HEK293 (cell line): ENCODE measurements at regions not wholly inside any gene's neighbourhood (a gene's known extent, or its start where the extent isn't known, plus 50 kb on each side); places are given as distances from the start of the nearest gene placed in this dataset.

Experiments
- BCL11A ChIP-seq: fragments of 450-650 bp; formaldehyde crosslinking; IDR thresholded peaks from 2 replicates; pipeline ENCODE4 v1.5.1; 2016; ENCODE audit warnings: low read depth, missing biosample characterization, missing genetic modification characterization
- SCRT2 ChIP-seq: fragments of 450-650 bp; formaldehyde crosslinking; IDR thresholded peaks from 2 replicates; pipeline ENCODE4 v1.5.1; 2016; ENCODE audit warnings: missing biosample characterization, missing genetic modification characterization
- ZBTB7A ChIP-seq: fragments of 450-650 bp; formaldehyde crosslinking; IDR thresholded peaks from 2 replicates; pipeline ENCODE4 v1.5.1; 2016; ENCODE audit warnings: low read depth, missing biosample characterization, missing genetic modification characterization
- ZNF132 ChIP-seq: fragments of 450-650 bp; formaldehyde crosslinking; IDR thresholded peaks from 2 replicates; pipeline ENCODE4 v1.5.1; 2017; ENCODE audit warnings: missing biosample characterization, missing genetic modification characterization, borderline replicate concordance
- ZNF175 ChIP-seq: fragments of 450-650 bp; formaldehyde crosslinking; IDR thresholded peaks from 2 replicates; pipeline ENCODE4 v1.5.1; 2016; ENCODE audit warnings: missing biosample characterization, missing genetic modification characterization
- ZNF416 ChIP-seq: fragments of 450-650 bp; formaldehyde crosslinking; IDR thresholded peaks from 2 replicates; pipeline ENCODE4 v1.5.1; 2016; ENCODE audit warnings: missing biosample characterization, missing genetic modification characterization
- ZNF747 ChIP-seq: fragments of 450-650 bp; formaldehyde crosslinking; IDR thresholded peaks from 2 replicates; pipeline ENCODE4 v1.5.1; 2016; ENCODE audit warnings: missing biosample characterization, missing genetic modification characterization
- TF ChIP-seq, protein P1 (sequence below): fragments of 450-650 bp; formaldehyde crosslinking; IDR thresholded peaks from 2 replicates; pipeline ENCODE4 v1.5.1; 2016; ENCODE audit warnings: missing biosample characterization, missing genetic modification characterization
- TF ChIP-seq, protein P2 (sequence below): fragments of 450-650 bp; formaldehyde crosslinking; IDR thresholded peaks from 2 replicates; pipeline ENCODE4 v1.5.1; 2016; ENCODE audit warnings: missing biosample characterization, missing genetic modification characterization
- TF ChIP-seq, protein P3 (sequence below): sonication (generic); formaldehyde crosslinking; IDR thresholded peaks from 2 replicates; pipeline ENCODE4 v1.8.1; 2022; ENCODE audit warnings: mild to moderate bottlenecking, moderate library complexity, missing genetic modification reagents

DNA sequence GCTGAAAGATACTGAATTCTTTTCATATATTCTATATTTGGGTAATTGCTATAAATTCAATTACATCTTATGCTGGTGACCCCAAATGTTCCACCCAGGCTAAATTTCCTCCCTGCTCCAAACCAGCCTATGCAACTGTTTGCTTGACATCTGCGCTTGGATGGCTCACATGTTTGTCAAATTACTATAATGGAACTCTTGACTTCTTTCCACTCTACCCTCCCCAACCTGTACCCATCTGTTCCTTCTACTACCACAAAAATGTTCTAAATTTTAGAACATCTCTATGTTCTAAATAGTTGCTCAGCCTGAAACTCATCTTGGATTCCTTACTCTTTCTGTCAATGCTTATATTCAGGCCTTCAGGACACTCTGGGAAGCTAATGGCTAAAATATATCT is 249.9 kb upstream of the SMIM30 start:
- TF ChIP-seq ZNF175 (tag by site-specific recombination) (no peak), SCRT2 (tag by site-specific recombination) (no peak), ZNF747 (tag by site-specific recombination) (no peak), ZBTB7A (tag by site-specific recombination) (no peak), BCL11A (tag by site-specific recombination) (no peak), ZNF132 (tag by site-specific recombination) (no peak), ZNF416 (tag by site-specific recombination) (no peak)
- TF ChIP-seq, protein P1, sequence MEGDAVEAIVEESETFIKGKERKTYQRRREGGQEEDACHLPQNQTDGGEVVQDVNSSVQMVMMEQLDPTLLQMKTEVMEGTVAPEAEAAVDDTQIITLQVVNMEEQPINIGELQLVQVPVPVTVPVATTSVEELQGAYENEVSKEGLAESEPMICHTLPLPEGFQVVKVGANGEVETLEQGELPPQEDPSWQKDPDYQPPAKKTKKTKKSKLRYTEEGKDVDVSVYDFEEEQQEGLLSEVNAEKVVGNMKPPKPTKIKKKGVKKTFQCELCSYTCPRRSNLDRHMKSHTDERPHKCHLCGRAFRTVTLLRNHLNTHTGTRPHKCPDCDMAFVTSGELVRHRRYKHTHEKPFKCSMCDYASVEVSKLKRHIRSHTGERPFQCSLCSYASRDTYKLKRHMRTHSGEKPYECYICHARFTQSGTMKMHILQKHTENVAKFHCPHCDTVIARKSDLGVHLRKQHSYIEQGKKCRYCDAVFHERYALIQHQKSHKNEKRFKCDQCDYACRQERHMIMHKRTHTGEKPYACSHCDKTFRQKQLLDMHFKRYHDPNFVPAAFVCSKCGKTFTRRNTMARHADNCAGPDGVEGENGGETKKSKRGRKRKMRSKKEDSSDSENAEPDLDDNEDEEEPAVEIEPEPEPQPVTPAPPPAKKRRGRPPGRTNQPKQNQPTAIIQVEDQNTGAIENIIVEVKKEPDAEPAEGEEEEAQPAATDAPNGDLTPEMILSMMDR (tag by site-specific recombination) = no peak
- TF ChIP-seq, protein P2, sequence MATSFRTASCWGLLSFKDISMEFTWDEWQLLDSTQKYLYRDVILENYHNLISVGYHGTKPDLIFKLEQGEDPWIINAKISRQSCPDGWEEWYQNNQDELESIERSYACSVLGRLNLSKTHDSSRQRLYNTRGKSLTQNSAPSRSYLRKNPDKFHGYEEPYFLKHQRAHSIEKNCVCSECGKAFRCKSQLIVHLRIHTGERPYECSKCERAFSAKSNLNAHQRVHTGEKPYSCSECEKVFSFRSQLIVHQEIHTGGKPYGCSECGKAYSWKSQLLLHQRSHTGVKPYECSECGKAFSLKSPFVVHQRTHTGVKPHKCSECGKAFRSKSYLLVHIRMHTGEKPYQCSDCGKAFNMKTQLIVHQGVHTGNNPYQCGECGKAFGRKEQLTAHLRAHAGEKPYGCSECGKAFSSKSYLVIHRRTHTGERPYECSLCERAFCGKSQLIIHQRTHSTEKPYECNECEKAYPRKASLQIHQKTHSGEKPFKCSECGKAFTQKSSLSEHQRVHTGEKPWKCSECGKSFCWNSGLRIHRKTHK = no peak
- TF ChIP-seq, protein P3, sequence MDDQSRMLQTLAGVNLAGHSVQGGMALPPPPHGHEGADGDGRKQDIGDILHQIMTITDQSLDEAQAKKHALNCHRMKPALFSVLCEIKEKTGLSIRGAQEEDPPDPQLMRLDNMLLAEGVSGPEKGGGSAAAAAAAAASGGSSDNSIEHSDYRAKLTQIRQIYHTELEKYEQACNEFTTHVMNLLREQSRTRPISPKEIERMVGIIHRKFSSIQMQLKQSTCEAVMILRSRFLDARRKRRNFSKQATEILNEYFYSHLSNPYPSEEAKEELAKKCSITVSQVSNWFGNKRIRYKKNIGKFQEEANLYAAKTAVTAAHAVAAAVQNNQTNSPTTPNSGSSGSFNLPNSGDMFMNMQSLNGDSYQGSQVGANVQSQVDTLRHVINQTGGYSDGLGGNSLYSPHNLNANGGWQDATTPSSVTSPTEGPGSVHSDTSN (CRISPR knock-in tag) = no peak
